Activated CD8-positive, alpha-beta memory T cell treated with anti-CD3 and anti-CD28 coated beads, Interleukin-2, amount 50 U/mL, for 1 hour (primary cell): ENCODE measurements at regions not wholly inside any gene's neighbourhood (a gene's known extent, or its start where the extent isn't known, plus 50 kb on each side); places are given as distances from the start of the nearest gene placed in this dataset.
A peak's percentile ranks its signal among the peaks of the same experiment; 100 is the strongest.

ENCODE experiments used
- DNase-seq: peaks from one replicate; pipeline ENCODE4 v3.0.0-alpha.2; 2020; ENCODE audit errors: extremely low read depth

DNA sequence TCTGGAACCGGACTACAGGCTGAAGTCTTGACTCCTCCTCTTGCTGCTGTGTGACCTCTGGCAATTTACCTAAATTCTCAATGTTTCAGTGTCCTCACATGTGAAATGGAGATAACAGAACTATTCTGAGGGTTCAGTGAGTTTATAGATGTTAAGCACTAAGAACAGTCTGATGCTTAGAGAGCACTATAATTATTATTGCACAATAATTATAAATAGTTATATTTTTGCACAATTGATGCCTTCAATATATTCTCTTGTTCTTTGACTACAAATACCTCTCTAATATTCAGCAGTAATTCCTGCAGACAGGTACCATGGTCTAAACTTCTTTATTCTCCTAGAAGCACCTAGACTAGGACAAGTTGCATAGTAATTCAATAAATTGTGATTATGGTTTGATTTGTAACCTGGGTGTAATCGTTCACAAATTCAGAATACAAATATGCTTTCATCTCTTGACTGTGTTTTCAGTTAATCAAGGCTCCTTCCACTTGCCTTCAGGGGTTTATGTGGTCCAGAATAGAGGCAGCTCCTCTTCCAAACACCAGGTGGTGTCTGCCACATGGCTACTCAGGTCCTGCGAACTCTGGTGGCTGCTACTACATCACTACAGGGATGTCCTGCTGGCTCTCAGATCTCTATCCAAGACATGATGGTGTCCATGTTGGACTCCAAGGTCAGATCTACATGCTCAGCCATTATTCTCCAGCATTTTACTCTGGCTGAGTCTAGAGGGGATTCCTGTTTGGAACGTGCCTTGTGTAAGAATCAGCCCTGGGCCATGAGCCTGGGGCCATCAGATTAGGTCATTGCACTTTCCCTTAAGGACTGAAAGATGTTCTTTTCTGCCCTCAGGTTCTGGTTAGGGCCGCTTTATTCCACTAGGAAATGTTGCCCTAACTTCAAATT lies 103.4 kb downstream of the QRFPR start:
- DNase-seq: no peak

DNA sequence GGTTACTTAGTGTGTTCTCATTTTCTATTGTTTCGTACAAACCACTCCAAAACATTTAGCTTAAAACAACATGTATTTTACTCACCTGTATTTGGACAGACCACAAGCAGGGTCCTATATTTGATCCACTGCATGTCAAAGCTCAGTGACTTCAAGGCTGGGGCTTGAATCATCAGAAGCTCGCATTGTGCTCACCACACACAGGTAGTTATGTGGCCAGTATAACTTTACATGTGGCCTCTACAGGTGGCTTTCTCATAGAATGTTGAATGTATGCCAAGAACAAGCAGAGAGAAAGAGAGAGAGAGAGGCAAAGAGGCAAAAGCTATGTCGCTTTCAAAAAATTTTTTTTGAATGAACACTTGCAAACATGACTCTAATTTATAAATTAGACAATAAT lies 107.6 kb downstream of the QRFPR start:
- no peak for DNase-seq

DNA sequence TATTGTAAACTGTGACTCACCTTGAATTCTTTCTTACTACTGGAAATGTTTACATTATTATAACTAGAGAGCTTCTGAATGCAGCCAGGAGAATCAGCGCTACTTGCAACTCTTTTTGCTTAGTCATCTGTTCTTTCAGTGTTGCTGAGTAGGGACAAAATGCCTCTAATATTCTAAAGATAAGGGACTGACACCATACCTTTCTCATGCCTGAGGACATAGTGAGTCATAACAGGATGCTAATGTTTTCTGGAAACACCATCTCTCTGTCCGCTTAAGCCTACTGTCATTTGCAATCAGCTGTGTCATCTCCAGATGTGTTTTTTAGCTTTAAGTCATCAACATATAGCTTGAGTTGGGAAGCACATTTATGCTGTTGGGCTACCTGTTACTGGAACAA lies 108.3 kb downstream of the QRFPR start:
- no peak for DNase-seq

DNA sequence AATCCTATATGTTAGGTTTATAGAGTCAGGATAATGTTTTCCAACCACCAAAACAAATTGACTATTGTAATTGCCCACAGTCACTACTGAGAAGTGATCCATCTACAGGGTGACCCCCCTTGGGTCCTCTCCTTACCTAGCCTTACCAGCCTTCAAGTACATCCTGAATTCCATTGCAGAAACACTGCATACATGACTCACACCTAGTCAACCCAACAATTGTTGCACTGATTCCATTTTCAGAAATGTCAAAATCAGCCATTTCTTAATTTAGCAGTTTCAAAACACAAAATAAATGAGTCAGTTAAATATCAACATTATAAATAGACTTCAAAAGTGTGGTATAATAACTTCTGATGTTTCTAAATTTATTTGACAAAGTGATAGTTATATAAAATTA lies 106.3 kb upstream of the TNIP3 start:
- DNase-seq: no peak

DNA sequence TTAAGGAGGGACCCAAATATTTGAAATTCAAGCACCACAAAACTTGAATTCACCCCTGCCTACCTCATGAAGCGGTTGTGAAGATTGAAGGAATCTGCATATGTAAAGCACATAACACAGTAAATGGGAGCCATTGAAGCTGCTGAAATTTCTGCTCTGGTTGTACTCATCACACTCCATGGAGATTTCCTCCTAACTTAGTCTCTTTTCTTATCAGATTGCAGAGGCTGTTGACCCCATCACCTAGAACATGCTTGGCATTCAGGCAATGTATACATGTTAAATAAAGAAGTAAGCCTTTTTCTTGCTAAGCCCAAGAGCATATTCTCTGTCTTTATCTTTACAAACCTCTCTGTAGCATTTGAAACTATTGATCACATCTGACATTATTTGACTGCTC lies 104.9 kb upstream of the TNIP3 start:
- no peak for DNase-seq

DNA sequence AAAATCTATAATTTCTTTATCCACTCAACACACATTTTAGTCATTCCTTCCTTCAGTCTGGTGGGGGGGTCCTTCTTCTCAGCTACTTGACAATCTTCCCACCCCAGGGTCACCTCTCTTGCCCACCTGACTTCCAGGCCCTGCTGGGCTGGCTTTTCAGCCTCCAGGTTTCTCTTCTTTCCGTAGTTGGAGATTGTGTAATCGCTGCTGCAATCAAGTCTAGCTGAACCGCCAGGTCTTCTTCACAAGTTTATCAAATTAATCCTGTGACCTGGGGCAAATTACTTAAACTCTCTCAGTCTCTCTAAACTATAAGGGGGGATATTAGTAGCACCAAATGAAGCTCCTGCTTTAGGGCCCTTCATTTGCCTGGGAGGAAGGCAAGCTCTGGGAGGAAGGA lies 102.9 kb upstream of the TNIP3 start:
- DNase-seq: no peak

DNA sequence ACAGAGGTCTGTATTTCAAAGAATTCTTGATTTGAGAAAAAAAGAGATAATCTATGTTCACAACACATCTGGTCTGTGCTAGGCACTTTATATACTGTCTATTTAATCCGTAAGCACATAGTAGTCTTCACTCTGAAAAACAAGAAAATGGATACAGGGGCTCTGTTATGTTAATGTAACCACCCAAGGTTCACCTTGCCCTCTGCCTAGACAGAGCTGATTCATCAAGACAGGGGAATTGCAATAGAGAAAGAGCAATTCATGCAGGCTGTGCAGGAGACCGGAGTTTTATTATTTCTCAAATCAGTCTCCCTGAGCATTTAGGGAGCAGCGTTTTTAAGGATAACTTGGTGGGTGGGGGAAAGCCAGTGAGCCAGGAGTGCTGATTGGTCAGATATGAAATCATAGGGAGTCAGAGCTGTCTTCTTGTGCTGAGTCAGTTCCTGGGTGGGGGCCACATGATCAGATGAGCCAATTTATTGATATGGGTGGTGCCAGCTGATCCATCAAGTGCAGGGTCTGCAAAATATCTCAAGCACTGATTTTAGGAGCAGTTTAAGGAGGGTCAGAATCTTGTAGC lies 92.9 kb upstream of the TNIP3 start:
- no peak for DNase-seq

DNA sequence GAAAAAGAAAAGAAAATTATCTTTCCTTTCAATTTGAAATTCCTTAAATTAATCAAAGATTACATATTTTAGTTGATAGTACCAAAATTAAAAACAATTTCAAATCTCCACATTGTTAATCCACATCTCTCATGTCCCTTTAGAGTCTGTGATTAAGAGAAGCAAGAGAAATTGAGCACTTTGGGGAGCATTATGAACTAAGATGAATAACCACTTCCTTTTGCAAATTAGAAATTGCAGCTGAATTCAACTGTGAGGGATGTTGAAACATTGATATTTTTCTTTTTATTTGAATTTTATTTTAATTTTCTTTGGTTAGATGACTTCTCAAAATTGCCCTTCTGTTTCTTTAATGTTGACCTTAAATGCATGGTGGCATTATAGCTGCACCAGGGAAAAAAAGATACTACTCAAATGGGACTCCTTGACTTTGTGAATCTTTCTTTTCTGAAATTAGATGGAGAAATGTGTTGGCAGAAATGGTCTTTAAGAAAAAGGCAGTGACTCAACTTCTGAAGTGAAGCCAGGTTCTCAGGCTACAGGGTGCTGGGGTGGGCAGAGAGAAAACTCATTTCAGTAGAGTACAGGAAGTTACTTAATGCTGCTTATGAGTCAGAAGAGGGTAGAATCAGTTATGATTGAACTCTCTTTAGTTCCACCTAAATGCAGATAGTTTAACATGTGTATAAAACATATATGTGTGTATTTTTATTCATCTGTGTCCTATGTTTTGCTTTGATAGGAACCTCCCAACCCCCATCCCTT lies 92.0 kb upstream of the TNIP3 start:
- DNase-seq: peak; percentile 22

DNA sequence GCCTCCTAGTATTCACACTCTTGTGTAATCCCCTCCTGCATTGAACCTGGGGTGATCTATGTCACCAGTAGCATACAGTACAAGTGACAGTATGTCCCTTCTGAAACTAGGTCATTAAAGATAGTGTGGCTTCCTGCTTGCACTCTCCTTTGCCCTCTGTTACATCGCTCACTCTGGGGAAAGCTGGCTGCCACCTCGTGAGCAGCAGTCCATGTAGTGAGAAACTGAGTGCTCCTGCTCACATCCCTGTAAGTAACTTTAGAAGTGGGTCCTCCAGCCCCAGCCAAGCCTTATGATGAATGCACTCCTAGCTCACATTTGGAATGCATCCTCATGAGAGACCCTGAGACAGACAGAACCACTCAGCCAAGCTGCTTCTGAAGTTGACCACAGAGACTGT lies 89.8 kb upstream of the TNIP3 start:
- no peak for DNase-seq

DNA sequence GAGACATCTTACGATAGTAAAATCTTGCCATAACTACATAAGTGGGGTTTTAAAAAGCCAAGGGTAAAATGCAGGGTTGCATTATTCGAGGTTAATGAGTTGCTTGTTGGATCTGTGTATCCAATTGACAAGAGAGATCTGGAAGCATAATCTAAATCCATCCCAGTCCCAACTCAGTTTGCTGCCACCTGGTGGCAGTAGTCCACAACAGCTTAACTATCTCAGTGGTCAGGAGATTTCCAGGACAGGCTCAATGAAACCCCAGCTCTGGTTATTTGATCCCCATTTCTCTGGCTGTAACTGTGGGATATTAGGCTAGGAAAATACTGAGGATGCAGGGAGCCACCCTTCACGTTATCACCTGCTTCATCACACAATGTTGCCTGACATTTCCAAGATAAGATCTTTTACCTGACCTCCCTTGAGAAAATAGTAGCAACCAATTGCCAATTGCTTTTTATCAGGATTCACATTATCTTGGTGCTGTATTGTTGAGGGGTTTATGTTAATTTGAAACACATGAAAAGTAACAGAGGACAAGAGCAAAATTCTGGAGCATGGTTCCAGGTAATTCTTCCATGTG lies 88.2 kb upstream of the TNIP3 start:
- DNase-seq: no peak

DNA sequence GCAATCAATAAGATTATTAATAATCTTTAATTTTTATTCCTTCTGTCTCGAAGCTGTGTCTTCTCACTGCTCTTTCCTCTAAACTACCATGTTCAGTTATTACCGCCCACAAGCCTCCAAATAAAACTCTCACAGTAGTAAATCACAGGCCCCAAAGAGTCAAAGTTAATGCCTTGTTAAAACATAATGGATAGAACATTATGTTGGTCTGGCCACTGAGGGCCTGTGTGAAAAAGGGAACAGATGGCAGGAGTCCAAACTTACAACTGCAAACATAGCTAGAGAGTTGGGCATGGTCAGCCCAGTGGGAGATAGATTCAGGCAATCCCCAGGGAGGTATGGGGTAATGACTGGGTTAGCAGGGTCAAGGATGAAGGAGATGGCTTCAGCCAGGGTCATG lies 84.6 kb upstream of the TNIP3 start:
- DNase-seq: no peak

DNA sequence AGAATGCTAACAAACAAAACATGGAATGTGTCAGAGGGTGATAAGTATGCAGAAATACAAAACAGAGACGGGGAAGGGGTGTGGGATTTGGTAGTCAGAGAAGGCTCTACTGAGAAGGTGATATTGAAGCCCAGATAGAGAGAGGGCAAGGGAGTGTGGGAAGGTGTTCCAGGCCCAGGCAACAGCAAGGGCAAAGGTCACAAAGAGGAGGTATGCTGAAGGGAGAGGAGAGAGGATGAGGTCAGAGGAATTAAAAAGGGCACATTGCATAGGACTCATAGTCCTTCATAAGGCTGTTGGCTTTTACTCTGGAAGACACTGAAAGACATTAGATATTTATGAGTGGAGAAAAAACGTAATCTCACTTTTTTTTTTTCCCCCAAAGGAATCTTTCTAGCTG lies 82.6 kb upstream of the TNIP3 start:
- DNase-seq: no peak

DNA sequence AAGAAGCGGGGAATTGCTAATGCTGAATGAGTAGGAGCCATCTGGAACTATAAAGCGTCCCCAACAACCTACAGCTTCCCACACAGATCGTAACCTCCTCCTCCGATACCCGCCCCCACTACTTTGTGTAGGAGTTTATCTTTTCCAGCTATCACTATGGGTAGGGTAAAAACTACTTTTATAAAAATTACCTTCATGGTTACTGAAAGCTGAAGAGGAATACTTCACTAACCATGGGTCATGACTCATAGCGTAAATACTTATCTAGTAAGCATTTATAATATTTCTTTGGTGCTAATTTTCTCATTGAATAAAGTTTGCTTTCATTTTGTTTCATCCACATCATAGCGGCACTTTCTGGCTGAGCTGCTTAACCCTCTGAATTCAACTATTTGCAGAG lies 79.4 kb upstream of the TNIP3 start:
- no peak for DNase-seq

DNA sequence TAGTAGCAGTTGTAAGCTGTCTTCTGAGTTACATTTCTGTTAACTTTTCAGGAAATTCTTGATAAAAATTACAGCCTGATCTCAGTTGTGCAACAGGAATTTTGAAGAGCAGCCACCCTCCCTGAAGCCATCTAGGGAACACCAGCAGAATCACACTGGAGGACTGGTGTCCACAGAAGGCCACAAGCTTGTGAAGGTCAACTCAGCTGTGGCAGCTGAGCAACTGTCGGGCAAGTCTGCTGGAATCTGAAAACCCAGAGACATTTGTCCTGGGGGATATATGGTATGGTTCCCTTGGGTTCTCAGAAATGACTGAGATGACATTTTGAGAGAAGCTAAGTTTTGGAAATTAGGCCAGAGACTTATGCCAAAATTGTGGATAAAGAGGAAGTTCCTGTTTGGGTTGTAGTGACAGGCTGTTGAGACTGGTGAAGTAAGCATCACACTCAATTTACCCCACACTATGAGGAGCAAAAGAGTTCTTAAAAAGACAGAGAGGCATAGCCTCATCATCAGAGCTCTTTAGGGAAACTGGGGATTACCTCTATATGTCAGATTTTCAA lies 78.1 kb upstream of the TNIP3 start:
- DNase-seq: no peak

DNA sequence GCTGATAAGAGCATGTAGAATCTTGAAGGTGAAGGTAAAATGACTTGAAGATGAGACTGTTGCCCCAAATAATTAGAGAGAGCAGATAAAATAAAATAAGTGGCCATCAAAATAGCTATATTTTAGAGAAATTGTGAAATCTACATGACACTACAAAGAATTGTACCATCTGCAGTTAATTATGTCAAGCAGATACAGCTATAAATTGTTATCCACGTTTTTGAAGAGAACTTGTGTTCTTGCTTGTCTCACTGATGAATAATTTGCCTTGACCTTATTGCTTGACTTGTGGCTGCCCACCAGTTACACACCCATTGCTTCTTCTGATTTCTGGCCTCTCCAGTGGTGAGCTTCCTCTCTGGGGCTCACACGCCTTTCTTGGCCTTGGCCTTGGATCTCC lies 75.8 kb upstream of the TNIP3 start:
- no peak for DNase-seq

DNA sequence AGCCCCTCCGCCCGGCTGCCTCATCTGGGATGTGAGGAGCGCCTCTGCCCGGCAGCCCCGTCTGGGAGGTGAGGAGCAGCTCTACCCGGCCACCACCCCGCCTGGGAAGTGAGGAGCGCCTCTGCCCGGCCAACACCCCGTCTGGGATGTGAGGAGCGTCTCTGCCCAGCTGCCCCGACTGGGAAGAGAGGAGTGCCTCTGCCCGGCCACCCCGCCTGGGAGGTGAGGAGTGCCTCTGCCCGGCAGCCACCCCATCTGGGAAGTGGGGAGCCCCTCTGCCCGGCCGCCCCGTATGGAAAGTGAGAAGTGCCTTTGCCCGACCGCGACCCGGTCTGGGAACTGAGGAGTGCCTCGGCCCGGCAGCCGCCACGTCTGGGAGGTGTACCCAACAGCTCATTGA lies 74.3 kb upstream of the TNIP3 start:
- DNase-seq: no peak

DNA sequence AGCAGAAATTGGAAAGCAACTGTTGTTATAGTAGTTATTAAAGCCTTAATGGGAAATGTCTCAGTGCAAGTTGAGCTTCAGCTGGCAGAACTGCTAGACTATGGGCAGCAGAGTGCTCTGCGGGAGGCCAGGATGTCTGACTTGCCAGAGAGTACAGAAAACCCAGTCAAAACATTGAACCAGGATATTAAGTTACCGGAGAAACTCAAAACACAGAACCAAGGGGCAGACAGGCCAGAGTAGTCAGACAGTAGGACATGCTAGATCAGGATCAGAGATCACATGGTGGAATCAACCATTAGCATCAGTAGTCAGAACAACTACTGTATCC lies 72.9 kb upstream of the TNIP3 start:
- DNase-seq: no peak

DNA sequence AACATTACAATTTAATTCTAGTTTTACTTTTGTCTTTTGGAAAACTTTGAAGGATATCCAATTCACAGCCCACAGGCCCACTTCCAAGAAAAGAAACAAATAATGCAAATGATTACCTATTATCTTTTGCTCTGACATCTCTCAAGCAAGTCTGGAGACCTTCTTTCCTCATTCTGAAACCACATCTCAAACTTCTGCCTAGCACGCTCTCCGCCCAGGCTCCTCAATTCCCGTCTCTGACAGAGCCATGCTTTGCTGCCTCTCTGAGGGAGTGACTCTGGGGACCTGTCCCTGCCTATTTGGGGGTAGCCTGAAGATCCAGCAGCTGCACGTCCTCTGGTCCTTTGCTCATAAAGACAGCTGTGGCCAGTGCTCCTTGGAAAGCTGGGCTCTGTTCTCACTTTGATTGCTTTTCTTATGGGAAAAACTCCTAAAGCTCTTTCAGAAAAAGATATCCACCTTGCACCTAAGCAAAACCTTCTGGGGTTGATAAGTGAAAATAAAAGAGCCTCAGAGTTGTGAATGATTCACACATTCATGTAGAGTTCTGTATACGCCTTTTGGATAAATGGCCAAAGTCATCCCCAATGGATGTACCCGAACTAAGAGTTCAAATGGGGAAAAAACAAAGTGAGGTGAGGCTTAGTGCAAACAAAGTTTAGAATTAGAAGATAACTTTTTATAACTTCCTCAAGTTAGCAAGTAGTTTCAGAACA lies 72.4 kb upstream of the TNIP3 start:
- DNase-seq: no peak

DNA sequence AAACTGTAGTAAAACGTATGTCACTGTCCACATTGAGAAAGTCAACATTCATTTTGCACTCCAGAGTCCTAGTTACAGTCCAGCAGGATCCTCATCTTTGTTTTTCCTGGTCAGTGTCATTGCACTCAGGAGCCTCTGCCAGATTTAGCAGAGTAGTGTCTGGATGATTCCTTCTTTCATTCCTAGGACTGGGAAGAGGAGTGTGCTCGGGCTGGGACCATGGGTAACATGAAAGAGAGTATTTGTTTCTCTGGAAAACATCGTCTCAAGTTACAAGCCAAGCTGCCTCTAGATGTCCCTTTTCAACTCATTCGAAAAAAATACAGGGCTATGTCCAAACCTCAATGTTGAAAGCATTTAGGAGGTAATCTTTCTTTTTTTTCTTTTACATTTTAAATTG lies 69.9 kb upstream of the TNIP3 start:
- no peak for DNase-seq

DNA sequence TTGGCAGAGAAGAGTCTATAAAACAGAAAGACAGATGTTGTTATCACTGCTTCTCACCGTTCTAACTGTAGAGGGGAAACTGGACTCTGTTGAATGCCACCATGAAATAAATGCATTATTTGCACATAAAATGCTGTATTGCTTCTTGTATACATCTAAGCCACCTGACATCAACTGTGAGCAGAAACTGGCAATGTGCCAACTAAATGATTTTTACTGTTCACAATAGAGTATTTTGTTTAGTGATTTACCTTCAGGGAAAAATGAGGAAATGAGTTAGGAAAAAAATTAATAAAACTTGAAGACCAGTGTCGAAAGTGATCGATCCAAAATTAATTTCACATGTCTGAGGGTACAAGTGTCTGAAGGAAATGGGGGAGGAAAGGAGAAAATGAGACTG lies 65.9 kb upstream of the TNIP3 start:
- DNase-seq: no peak

DNA sequence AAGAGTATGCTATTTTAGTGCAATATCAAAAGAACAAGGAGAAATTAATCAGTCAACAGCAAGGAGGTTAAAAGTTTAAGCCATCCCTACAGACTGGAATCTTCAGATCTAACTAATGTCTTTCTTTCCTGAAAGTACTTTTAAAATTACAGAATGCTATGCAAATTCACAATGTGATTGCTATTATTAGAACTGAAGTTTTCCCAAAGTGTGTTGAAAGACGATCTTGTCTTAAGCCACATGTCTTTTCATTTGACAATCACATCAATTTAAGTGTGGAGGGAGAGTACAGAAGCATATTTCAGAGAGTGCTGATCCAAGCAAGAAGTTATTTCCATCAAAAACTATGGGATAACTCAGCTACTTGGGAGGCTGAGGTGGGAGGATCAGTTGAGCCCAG lies 64.7 kb upstream of the TNIP3 start:
- no peak for DNase-seq

DNA sequence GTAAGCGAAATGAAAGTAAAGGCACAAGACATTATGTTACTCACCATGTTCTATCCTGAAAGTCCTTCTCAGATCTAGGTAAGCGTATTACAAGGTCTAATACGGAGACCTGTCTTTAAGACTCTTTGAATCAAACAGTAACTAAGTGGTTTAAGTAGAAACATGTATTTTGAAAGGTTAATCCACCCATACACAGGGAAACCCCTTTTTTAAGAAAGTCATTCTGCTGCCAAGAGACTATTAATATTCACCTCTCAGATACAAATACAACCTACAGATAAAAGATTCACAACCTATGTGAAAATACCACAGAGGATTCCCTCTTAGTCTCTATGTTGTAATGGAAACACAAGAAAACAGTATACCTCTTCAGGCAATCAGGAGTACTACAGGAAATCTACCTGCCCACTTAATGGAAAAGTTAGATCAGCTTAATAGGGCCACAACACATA lies 63.2 kb upstream of the TNIP3 start:
- no peak for DNase-seq
